ENCODE measurements at regions not wholly inside any gene's neighbourhood (a gene's known extent, or its start where the extent isn't known, plus 50 kb on each side); places are given as distances from the start of the nearest gene placed in this dataset.
"Not testable (repeated sequence)": the region's sequence is repeated elsewhere in the genome, so short reads cannot be mapped to it uniquely, and the experiment has no call there.

GRCh38 chr1:65020774-65021173 is 54.4 kb upstream of the JAK1 start:
- peak; percentile 19 for TF ChIP-seq CTCF (IDR thresholded peaks at IDR 0.05; ENCODE audit: insufficient read depth, low read depth, low read length, missing control alignments)
- DNase-seq (ENCODE audit: low read depth) = no peak
- H3K4me3 ChIP-seq (ENCODE audit: low read depth, low read length) = no peak overlapping the region

- TF ChIP-seq CTCF (IDR thresholded peaks at IDR 0.05; ENCODE audit: insufficient read depth, low read depth, low read length, missing control alignments) = no peak
- H3K4me3 ChIP-seq (ENCODE audit: low read depth, low read length) = no peak overlapping the region
- no peak for DNase-seq (ENCODE audit: low read depth)
These were observed 55.4 kb upstream of the JAK1 start for GRCh38 chr1:65021795-65022194.

- H3K4me3 ChIP-seq (ENCODE audit: low read depth, low read length) = no peak overlapping the region
- no peak for DNase-seq (ENCODE audit: low read depth)
- TF ChIP-seq CTCF (IDR thresholded peaks at IDR 0.05; ENCODE audit: insufficient read depth, low read depth, low read length, missing control alignments) = no peak
These were observed 55.9 kb upstream of the JAK1 start for GRCh38 chr1:65022216-65022615.

GRCh38 chr1:65025794-65026193 is 59.4 kb upstream of the JAK1 start:
- DNase-seq (ENCODE audit: low read depth) = no peak
- no peak for TF ChIP-seq CTCF (IDR thresholded peaks at IDR 0.05; ENCODE audit: insufficient read depth, low read depth, low read length, missing control alignments)
- no peak overlapping the region for H3K4me3 ChIP-seq (ENCODE audit: low read depth, low read length)

- DNase-seq (ENCODE audit: low read depth) = no peak
- no peak overlapping the region for H3K4me3 ChIP-seq (ENCODE audit: low read depth, low read length)
- no peak for TF ChIP-seq CTCF (IDR thresholded peaks at IDR 0.05; ENCODE audit: insufficient read depth, low read depth, low read length, missing control alignments)
These were observed 59.9 kb upstream of the JAK1 start for GRCh38 chr1:65026235-65026634.

- H3K4me3 ChIP-seq (ENCODE audit: low read depth, low read length) = no peak overlapping the region
- TF ChIP-seq CTCF (IDR thresholded peaks at IDR 0.05; ENCODE audit: insufficient read depth, low read depth, low read length, missing control alignments) = no peak
- no peak for DNase-seq (ENCODE audit: low read depth)
These were observed 61.5 kb upstream of the JAK1 start for GRCh38 chr1:65027666-65028358.

GRCh38 chr1:65029434-65029833 is 63.1 kb upstream of the JAK1 start:
- not testable (repeated sequence) for DNase-seq (ENCODE audit: low read depth); H3K4me3 ChIP-seq (ENCODE audit: low read depth, low read length)

GRCh38 chr1:65034879-65035278 is 68.5 kb upstream of the JAK1 start:
- DNase-seq (ENCODE audit: low read depth); H3K4me3 ChIP-seq (ENCODE audit: low read depth, low read length): not testable (repeated sequence)

Measured in GM12865 (cell line).